ENCODE measurements at regions not wholly inside any gene's neighbourhood (a gene's known extent, or its start where the extent isn't known, plus 50 kb on each side); places are given as distances from the start of the nearest gene placed in this dataset.

DNA sequence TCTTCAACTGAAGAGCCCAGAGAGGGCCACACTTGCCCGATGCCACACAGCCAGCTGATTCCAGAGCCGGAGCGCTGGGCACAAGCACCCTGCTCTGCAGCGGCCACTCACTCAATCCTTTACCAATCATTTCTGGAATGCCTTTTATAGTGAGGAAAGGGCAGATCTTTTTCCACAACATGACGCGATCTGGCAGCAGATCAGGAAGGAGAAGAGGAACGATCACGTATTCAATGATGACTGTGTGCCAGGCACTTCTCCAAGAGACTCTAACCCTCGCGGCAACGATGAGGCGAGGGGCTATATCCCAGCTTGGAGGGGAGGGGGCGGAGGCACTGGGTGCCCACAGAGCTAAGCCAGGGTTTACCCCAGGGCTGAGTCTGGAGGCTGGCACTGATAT lies 56.3 kb upstream of the TCF20 start:
- no peak for DNase-seq (ENCODE audit: low read depth)
- TF ChIP-seq, protein P1, sequence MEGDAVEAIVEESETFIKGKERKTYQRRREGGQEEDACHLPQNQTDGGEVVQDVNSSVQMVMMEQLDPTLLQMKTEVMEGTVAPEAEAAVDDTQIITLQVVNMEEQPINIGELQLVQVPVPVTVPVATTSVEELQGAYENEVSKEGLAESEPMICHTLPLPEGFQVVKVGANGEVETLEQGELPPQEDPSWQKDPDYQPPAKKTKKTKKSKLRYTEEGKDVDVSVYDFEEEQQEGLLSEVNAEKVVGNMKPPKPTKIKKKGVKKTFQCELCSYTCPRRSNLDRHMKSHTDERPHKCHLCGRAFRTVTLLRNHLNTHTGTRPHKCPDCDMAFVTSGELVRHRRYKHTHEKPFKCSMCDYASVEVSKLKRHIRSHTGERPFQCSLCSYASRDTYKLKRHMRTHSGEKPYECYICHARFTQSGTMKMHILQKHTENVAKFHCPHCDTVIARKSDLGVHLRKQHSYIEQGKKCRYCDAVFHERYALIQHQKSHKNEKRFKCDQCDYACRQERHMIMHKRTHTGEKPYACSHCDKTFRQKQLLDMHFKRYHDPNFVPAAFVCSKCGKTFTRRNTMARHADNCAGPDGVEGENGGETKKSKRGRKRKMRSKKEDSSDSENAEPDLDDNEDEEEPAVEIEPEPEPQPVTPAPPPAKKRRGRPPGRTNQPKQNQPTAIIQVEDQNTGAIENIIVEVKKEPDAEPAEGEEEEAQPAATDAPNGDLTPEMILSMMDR (IDR thresholded peaks at IDR 0.05; ENCODE audit: low read depth, low read length) = no peak
- TF ChIP-seq, protein P2, sequence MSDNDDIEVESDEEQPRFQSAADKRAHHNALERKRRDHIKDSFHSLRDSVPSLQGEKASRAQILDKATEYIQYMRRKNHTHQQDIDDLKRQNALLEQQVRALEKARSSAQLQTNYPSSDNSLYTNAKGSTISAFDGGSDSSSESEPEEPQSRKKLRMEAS (IDR thresholded peaks at IDR 0.05; ENCODE audit: low read depth, low read length) = no peak
- TF ChIP-seq MYC (IDR thresholded peaks at IDR 0.05; ENCODE audit: low read depth, low read length) = no peak
- no peak for TF ChIP-seq POLR2A (IDR thresholded peaks at IDR 0.05; ENCODE audit: extremely low read depth, insufficient read length)
- H3K4me3 ChIP-seq (ENCODE audit: low read depth, low read length) = no peak overlapping the region

DNA sequence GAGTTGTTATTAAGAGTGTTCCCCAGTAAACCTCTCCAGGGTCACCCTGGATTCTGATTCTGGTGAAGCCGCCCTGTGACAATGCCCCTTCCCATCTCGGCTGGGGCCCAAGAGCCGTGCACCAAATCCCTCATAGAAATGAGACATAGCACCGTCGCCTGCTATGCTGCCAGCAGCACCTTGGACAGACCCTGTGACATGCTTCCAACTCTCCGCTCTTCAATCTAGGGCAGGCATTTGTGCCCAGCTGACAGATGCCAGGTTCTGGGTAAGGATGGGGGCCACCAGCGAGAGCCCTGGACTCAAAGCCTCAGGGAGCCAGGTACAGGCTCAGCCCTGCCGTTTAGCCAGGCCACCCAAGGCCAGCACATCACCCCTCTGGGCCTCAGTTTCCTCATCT lies 55.8 kb upstream of the TCF20 start:
- no peak for DNase-seq (ENCODE audit: low read depth)
- H3K4me3 ChIP-seq (ENCODE audit: low read depth, low read length) = no peak overlapping the region
- TF ChIP-seq POLR2A (IDR thresholded peaks at IDR 0.05; ENCODE audit: extremely low read depth, insufficient read length) = no peak
- TF ChIP-seq, protein P2 (IDR thresholded peaks at IDR 0.05; ENCODE audit: low read depth, low read length) = no peak
- no peak for TF ChIP-seq MYC (IDR thresholded peaks at IDR 0.05; ENCODE audit: low read depth, low read length)
- TF ChIP-seq, protein P1 (IDR thresholded peaks at IDR 0.05; ENCODE audit: low read depth, low read length) = no peak

DNA sequence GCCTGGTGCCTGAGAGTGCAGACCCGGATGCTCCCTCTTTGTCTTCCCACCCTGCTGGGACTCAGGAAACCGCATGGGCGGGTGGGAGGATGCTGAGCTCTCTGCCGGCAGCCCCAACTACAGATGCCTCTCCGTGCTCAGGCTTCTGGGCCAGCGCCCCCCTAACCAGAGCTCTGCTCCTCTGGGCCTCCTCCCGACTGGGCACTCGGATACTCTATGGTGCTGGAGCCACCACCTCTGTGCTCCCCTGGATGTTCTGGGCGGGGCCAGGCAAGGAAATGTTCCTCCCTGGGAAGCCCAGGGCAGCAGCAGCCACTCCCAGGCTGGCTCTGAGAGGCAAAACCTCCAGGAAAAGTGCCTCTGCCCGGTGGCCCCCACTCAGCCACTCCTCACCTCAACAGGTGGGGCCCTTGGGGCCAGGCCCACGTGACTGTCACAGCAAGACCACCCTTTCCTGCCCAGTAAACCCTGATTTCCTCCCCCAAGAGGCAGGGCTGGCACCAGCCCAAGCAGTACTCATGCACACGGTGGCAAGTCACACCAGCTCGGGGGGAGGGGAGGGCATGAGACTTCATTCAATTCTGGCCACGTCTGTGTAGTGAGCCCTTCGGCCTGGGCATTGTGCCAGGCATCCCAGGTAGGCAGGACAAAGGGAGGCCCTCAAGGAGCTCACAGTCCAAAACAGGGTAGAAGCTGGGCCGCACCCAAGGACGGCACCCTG lies 54.7 kb upstream of the TCF20 start:
- no peak for TF ChIP-seq POLR2A (IDR thresholded peaks at IDR 0.05; ENCODE audit: extremely low read depth, insufficient read length)
- TF ChIP-seq MYC (IDR thresholded peaks at IDR 0.05; ENCODE audit: low read depth, low read length) = no peak
- TF ChIP-seq, protein P1 (IDR thresholded peaks at IDR 0.05; ENCODE audit: low read depth, low read length) = no peak
- TF ChIP-seq, protein P2 (IDR thresholded peaks at IDR 0.05; ENCODE audit: low read depth, low read length) = no peak
- H3K4me3 ChIP-seq (ENCODE audit: low read depth, low read length) = no peak overlapping the region
- peak; percentile 50 for DNase-seq (ENCODE audit: low read depth)

DNA sequence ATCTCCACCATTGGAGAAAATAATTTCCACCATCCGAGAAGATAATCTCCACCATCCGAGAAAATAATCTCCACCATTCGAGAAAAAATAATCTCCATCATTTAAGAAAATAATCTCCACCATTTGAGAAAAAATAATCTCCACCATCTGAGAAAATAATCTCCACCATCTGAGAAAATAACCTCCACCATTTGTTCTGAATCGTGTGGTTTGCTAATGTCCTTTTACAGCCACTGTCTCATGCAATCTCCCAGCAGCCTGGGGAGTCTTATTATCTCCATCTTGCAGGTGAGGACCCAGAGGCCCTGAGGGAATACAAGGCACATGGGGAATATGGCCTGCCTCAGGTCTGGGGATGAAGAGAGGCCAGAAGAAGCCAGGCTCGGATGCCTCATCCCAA lies 54.1 kb upstream of the TCF20 start:
- no peak for TF ChIP-seq MYC (IDR thresholded peaks at IDR 0.05; ENCODE audit: low read depth, low read length)
- no peak for TF ChIP-seq POLR2A (IDR thresholded peaks at IDR 0.05; ENCODE audit: extremely low read depth, insufficient read length)
- TF ChIP-seq, protein P2 (IDR thresholded peaks at IDR 0.05; ENCODE audit: low read depth, low read length) = no peak
- TF ChIP-seq, protein P1 (IDR thresholded peaks at IDR 0.05; ENCODE audit: low read depth, low read length) = no peak
- DNase-seq (ENCODE audit: low read depth) = no peak
- no peak overlapping the region for H3K4me3 ChIP-seq (ENCODE audit: low read depth, low read length)

DNA sequence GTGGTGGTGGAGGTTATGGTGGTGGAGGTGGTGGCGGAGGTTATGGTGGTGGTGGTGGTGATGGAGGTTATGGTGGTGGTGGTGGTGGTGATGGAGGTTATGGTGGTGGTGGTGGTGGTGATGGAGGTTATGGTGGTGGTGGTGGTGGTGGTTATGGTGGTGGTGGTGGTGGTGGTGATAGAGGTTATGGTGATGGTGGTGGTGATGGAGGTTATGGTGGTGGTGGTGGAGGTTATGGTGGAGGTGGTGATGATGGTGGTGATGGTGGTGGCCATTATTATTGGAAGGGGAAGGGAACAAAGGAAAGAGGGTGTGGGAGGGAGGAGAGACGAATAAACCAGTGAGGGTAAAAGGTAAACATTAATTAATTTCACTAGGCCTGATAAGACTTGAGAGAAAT lies 53.5 kb upstream of the TCF20 start:
- DNase-seq (ENCODE audit: low read depth) = no peak
- no peak overlapping the region for H3K4me3 ChIP-seq (ENCODE audit: low read depth, low read length)
- TF ChIP-seq POLR2A (IDR thresholded peaks at IDR 0.05; ENCODE audit: extremely low read depth, insufficient read length) (no peak), MYC (IDR thresholded peaks at IDR 0.05; ENCODE audit: low read depth, low read length) (no peak)
- TF ChIP-seq, protein P2 (IDR thresholded peaks at IDR 0.05; ENCODE audit: low read depth, low read length) = no peak
- TF ChIP-seq, protein P1 (IDR thresholded peaks at IDR 0.05; ENCODE audit: low read depth, low read length) = no peak
